Amniotic stem cell (primary cell): ENCODE measurements at regions not wholly inside any gene's neighbourhood (a gene's known extent, or its start where the extent isn't known, plus 50 kb on each side); places are given as distances from the start of the nearest gene placed in this dataset.

ENCODE experiments used
- DNase-seq: peaks from one replicate; lab custom pipeline; 2025; lab: John Stamatoyannopoulos, UW

- peak; percentile 65 for DNase-seq
Measured at GRCh38 chr21:17454315-17455027, 58.4 kb upstream of the CXADR start.

DNA sequence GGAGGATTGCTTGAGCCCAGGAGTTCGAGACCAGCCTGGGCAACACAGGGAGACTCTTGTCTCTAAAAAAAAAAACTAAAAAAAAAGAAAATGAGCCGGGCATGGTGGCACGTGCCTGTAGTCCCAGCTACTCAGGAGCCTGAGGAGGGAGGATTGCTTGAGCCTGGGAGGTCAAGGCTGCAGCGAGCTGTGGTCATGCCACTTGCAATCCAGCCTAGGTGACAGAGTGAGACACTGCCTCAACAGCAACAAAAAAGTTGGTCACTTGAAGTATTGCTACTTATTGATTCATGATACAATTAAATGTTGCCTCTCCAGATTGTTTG, 57.9 kb upstream of the CXADR start:
- DNase-seq, result no peak

GRCh38 chr21:17455451-17455850, 57.4 kb upstream of the CXADR start:
- no peak for DNase-seq

GRCh38 chr21:17458279-17458678, 54.6 kb upstream of the CXADR start:
- DNase-seq, result no peak

- DNase-seq, result no peak
Measured at GRCh38 chr21:17460094-17460493, 52.7 kb upstream of the CXADR start.

DNA sequence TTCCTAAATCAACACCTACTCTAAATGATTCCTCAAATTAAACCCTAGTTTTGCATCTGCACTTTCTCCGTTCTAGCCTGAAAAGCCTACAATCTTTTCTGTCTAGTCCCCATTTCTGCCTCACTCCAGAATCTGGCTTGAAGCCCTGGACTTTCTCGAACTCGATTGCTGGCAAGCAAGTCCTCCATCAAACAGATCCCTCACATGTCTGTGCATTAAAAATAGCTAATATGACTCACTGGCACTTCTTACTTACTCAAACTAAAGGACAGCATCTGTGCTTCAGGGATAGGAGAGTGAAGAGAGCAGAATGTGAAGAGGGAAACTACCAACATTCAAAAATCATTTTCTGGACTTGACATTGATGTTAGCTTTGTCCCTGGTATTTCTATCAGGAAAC, 51.8 kb upstream of the CXADR start:
- no peak for DNase-seq

DNA sequence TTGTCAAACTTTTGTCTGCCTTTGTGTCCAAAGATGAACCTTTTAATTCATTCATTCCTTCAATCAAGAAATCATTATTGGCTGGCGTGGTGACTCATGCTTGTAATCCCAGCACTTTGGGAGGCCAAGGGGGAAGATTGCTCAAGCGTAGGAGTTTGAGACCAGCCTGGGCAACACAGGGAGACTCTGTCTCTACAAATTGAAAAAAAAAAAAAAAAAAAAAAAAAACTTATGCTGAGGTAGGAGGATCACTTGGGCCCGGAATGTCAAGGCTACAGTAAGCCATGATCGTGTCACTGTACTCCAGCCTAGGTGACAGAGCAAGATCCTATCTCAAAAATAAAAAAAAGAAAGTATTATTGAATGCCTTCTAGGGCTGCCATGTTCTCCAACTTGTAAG, 51.3 kb upstream of the CXADR start:
- no peak for DNase-seq

GRCh38 chr21:17462276-17462981, 50.4 kb upstream of the CXADR start:
- no peak for DNase-seq
